NCI-H128 (cell line): ENCODE measurements at regions not wholly inside any gene's neighbourhood (a gene's known extent, or its start where the extent isn't known, plus 50 kb on each side); places are given as distances from the start of the nearest gene placed in this dataset.
"Not testable (repeated sequence)": the region's sequence is repeated elsewhere in the genome, so short reads cannot be mapped to it uniquely, and the experiment has no call there.

ENCODE experiments used
- DNase-seq: peaks from one replicate; lab custom pipeline; 2025; ENCODE audit not compliant: unreplicated experiment; lab: John Stamatoyannopoulos, UW

DNA sequence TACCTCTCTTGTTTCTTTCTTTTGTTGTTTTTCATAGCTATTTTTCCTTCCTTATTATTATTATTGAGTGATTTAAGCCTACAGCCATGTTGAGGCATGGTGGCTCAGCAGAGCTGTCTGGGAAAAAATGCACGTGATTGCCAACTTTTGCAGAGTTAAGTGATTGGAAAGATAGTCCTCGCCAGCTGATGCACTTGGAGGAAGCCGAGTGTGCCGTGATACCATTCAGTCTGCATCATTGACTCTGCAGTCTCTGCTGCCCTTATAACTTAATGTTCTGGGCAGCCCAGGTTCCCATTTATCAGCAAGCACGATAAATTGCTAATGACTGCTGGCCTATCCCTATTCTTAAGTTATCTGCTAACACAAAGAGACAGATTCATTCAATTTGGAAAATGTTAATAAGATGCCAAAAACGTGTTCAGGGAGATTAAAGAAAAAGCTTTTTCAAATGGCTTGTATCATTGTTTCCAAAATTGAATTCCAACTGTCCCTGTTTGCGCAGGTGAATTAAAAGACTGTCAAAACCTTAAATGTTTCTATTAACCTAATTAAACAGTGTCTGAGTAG is 232.9 kb upstream of the NPY start:
- no peak for DNase-seq

DNA sequence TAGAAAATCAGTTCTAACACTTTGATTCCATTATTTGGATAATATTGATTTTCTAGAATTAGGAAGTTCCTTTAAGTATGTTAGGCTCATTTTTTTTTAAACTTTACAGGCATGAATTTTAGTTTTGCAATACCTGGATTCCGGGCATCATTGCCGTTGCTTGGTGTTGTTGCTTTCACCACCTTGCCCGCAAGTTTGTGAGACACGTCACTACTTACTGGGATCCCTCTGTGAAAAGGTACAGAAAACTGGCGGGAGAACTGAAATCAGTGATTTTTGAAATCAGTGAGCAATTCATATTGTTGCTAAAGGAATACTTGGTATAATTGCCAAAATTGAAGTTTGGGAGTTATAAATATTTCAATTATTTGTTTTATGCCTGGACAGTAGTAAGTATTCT is 232.3 kb upstream of the NPY start:
- DNase-seq: no peak

- DNase-seq: no peak
These were observed 231.3 kb upstream of the NPY start for GRCh38 chr7:24052572-24053260.

DNA sequence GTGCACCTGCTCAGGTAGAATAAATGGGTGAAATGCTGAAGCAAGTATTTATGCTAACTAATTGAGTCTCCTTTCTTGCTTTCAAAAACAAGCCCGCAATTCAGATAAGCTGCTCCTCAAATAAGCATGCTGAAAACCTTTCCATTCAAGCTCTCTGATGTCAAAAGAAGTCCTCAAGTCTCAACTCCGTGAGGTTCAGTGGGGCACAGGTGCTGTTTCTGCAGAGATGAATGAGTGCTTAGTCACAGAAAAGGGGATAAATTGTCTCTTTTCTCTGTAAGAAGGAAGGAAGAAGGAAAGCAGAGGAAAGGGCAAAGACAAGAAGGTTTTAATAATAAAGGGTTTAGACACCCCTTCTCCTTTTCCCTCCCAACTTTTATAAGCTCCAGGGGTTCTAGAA is 229.8 kb upstream of the NPY start:
- DNase-seq: no peak

GRCh38 chr7:24057243-24057642 is 226.7 kb upstream of the NPY start:
- DNase-seq: no peak

GRCh38 chr7:24058953-24059352 is 225.0 kb upstream of the NPY start:
- DNase-seq: no peak

DNA sequence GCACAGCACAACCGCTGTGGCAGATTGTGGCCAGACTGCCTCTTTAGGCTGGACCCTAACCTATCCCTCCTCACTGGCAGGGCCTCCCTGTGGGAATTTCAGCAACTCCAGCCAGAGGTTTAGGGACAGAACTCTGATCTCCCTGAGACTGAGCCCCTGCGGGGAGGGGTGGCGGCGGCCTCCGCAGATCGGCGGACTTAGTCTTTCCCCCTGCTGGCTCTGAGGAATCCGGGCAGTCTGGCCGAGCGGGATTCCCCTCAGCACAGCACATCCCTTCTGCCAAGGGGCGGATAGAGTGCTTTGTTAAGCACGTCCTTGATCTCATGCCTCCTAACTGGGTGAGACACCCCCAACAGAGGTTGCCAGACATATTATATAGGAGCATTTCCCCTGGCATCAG is 224.2 kb upstream of the NPY start:
- no peak for DNase-seq

GRCh38 chr7:24063721-24064120 is 220.3 kb upstream of the NPY start:
- DNase-seq: no peak

DNA sequence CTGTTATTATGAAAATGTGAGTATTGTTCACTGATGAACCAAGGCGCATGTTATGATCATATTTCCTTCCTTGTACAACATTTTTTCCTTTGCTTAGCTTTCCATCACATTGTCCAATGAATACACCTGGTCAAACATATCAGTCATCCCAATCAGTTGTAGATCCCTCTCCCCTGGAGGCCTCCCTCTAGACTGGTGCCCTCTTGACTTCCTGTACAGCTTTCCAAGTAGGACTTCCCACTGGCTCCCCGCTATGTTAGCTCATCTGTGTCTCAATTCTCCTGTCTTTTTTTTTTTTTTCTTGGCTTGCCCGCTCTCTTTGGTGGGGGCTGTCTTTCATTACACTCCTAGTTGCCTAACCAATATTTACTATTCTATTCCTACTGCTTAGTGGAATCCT is 214.2 kb upstream of the NPY start:
- DNase-seq: no peak

GRCh38 chr7:24073651-24074420 is 210.2 kb upstream of the NPY start:
- no peak for DNase-seq

DNA sequence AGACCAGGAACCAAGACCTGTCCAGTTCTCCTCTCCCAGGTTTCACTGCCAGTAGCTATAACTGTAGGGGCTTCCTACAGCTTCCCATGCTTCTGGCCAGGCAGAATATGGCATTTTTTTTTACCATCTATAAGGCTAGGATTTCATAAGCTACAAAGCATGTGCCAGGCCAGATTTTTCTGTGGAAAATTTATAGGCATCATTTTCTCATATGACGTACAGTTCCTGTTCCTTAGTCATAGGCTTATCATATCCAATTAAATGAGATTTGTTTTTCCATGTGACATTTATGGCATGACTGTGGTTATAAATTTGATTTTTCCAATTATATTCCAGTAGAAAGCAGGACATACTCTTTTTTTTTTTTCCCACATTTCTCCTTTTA is 208.6 kb upstream of the NPY start:
- no peak for DNase-seq

- DNase-seq: no peak
These were observed 201.2 kb upstream of the NPY start for GRCh38 chr7:24082826-24083225.

- no peak for DNase-seq
These were observed 181.0 kb upstream of the NPY start for GRCh38 chr7:24102988-24103387.

- DNase-seq: no peak
These were observed 175.0 kb upstream of the NPY start for GRCh38 chr7:24108906-24109376.

DNA sequence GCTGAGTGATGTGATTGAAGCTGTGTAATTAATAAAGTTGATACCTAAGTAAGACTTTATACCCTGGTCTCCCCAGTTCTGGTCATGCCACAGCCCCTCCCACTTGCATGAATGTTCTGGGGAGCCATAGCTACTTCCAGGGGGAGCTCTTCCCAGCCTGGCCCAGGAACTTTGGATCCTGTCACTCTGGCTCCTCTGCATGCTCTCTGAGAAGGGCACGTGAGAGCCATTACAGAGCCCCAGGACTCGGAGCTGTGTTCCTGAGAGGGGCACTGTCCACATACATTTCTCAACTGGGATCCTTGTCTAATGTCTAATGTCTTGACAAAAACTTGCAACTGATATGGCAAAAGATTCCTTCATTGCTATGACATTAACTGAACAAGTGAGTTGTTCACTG is 173.9 kb upstream of the NPY start:
- no peak for DNase-seq

GRCh38 chr7:24113506-24113905 is 170.5 kb upstream of the NPY start:
- DNase-seq: no peak

GRCh38 chr7:24115661-24116060 is 168.3 kb upstream of the NPY start:
- no peak for DNase-seq

DNA sequence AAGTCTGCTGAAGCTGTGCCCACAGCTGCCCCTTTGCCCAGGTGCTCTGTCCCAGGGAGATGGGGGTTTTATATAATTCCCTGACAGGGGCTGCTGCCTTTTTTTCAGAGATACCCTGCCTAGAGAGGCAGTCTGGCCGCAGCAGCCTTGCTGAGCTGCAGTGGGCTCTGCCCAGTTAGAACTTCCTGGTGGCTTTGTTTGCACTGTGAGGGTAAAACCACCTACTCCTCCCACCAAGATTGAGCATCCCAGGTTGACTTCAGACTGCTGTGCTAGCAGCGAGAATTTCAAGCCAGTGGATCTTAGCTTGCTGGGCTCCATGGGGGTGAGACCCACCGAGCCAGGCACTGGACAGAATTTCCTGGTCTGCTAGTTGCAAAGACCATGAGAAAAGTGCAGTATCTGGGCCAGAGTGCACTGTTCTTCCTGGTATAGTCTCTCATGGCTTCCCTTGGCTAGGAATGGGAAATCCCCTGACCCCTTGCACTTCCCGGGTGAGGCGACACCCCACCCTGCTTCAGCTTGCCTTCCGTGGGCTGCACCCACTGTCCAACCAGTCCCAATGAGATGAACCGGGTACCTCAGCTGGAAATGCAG is 166.0 kb upstream of the NPY start:
- not testable (repeated sequence) for DNase-seq

DNA sequence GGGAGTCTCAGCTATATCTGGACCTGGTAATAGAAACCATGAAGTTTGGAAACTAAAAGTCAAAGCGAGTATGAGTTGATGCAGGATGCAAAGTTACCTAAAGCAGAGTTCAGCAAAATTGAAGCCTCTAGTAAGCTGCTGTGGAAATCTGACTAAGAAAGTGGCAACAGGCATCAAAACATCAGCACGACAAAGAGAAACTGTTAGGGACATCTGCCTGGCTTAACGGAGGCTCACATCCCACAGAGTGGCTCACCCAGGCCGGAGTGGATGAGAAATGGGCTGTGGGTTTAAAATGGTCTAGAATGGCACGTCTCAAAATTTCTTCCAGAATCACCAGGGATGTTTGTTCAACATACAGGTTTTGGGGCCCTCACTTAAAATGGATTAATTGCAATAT is 164.1 kb upstream of the NPY start:
- no peak for DNase-seq

- no peak for DNase-seq
These were observed 160.9 kb upstream of the NPY start for GRCh38 chr7:24123076-24123475.

DNA sequence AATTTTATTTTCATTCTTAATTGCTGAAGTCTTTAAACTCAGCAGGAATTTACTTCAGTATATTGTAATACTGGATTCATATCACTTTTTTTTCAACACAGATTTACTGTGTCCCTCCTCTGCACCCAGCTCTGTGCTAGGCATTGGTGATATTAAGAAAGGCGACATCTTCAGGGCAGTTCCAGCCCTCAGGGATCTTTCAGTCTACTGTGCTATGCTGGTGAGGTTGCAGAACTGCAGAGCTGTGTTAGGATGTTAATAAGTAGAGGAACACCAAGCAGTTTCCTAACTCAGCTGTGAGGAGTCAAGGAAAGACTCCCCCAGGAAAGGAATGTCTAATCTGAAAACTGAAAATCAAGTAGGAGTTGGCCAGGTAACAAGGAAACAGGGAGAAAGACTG is 158.2 kb upstream of the NPY start:
- no peak for DNase-seq

DNA sequence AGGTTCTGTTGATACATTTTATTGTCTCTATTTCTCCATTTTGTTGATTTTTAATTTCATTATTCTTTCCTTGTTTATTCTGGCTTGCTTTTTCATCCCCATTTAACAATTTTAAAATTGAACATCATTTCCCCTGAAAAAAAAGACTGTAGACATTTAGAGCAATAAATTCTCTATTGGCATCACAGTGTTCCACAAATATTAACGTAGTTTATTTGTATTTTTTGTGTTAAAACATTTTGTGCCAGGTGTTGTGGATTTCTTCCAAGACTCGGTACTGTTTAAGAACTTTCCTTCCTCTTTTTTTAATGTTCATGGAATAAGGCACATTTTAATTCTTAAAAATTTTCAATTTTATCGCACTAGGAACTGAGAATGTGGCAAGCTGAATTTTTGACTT is 156.1 kb upstream of the NPY start:
- no peak for DNase-seq
